Common myeloid progenitor, CD34-positive (primary cell): ENCODE measurements at regions not wholly inside any gene's neighbourhood (a gene's known extent, or its start where the extent isn't known, plus 50 kb on each side); places are given as distances from the start of the nearest gene placed in this dataset.

Experiments
- CTCF ChIA-PET: fragments of 350-600 bp; sonication (Branson Sonifier 250); formaldehyde crosslinking; loops from one replicate; lab custom pipeline; 2021; ENCODE audit warnings: antibody characterized with exemption; lab: Charles Lee
- POLR2A ChIA-PET: fragments of 350-600 bp; sonication (Branson Sonifier 250); formaldehyde crosslinking; loops from one replicate; lab custom pipeline; 2021; ENCODE audit warnings: antibody characterized with exemption; lab: Charles Lee
- DNase-seq, 3 donors: peaks; one replicate each; pipeline versions ENCODE4 v3.0.0 to v3.0.0-alpha.2; 2013
- H3K27ac ChIP-seq, 2 experiments: 1 replicate in 1 of 2; 2 replicates in 1 of 2; pipeline ENCODE4 v1.7.0; 2013; ENCODE audit warnings: inconsistent platforms in 2 of 2, low read length in 2 of 2, mild to moderate bottlenecking in 2 of 2, low read depth in 1 of 2, moderate library complexity in 1 of 2; ENCODE audit not compliant: severe bottlenecking in 2 of 2, insufficient read depth in 1 of 2, poor library complexity in 1 of 2
- H3K27me3 ChIP-seq, 5 experiments: replicated peaks in 2 of 5; 1 replicate in 3 of 5; 2 replicates in 2 of 5; pipeline versions ENCODE4 v1.6.1 to v1.7.0; 2013; ENCODE audit warnings: low read length in 4 of 5, mild to moderate bottlenecking in 2 of 5, moderate library complexity in 2 of 5, inconsistent platforms in 1 of 5; ENCODE audit not compliant: insufficient read depth in 5 of 5, control insufficient read depth in 4 of 5
- H3K36me3 ChIP-seq, 4 experiments: 1 replicate in 2 of 4; 2 replicates in 2 of 4; pipeline versions ENCODE4 v1.6.1 to v1.7.0; 2013; ENCODE audit warnings: low read length in 3 of 4, control low read depth in 1 of 4, mild to moderate bottlenecking in 1 of 4; ENCODE audit not compliant: control insufficient read depth in 4 of 4, insufficient read depth in 4 of 4
- H3K4me1 ChIP-seq, 4 experiments: 1 replicate in 3 of 4; 2 replicates in 1 of 4; pipeline versions ENCODE4 v1.6.1 to v1.7.1; 2013; ENCODE audit warnings: low read length in 3 of 4, mild to moderate bottlenecking in 3 of 4, control low read depth in 1 of 4, inconsistent platforms in 1 of 4, moderate library complexity in 1 of 4; ENCODE audit not compliant: control insufficient read depth in 4 of 4, insufficient read depth in 4 of 4; ENCODE audit errors: control extremely low read depth in 1 of 4
- H3K4me3 ChIP-seq, 7 experiments: 1 replicate in 4 of 7; 2 replicates in 3 of 7; pipeline versions ENCODE4 v1.5.1 to v1.7.0; 2013; ENCODE audit warnings: mild to moderate bottlenecking in 7 of 7, low read length in 6 of 7, moderate library complexity in 6 of 7, inconsistent platforms in 2 of 7, low read depth in 2 of 7, control low read depth in 1 of 7; ENCODE audit not compliant: insufficient read depth in 4 of 7, control insufficient read depth in 1 of 7; ENCODE audit errors: extremely low read depth in 1 of 7
- H3K9me3 ChIP-seq, 5 experiments: 1 replicate in 4 of 5; 2 replicates in 1 of 5; pipeline versions ENCODE4 v1.6.1 to v1.7.1; 2013; ENCODE audit warnings: low read length in 4 of 5, mild to moderate bottlenecking in 2 of 5, inconsistent platforms in 1 of 5, low read depth in 1 of 5, moderate library complexity in 1 of 5; ENCODE audit not compliant: control insufficient read depth in 4 of 5, insufficient read depth in 2 of 5; ENCODE audit errors: control extremely low read depth in 1 of 5
- WGBS: methylation state at CpG from one replicate; pipeline ENCODE4 v1.1.5; 2013; ENCODE audit not compliant: insufficient coverage; 5-methylcytosine and 5-hydroxymethylcytosine counted together

DNA sequence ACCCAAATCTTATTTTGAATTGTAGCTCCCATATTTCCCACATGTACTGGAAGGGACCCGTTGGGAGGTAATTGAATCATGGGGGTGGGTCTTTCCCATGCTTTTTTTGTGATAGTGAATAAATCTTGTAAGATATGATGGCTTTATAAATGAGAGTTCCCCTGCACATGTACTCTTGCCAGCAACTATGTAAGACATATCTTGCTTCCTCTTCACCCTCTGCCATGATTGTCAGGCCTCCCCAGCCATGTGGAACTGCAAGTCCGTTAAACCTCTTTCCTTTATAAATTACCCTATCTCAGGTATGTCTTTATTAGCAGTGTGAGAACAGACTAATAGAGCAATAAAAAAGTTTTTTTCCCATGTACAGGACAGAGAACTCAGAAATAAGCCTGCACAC, 468.4 kb upstream of the SPHKAP start:
- no peaks in the 10 kb centered on the region for H3K9me3 ChIP-seq

DNA sequence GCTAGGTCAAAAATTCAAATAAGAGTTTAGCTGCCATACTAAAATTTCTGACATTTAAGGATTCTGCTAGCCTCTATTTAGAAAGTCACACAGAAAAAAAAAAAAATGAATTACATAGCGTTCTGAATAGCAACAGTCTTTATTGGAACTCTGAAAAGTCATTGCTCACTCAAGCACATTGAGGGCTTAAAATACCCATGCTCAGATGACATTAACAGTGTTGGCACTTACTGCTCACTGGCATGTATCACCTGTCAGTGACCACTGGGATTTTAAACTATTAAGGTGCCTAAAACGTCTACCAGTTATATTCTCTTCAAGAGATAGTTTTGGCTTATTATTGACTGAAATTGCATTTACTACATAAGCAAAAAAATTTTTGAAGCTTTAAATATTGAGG, 468.0 kb upstream of the SPHKAP start:
- no peaks in the 10 kb centered on the region for H3K4me1 ChIP-seq
- H3K27me3 ChIP-seq = no peaks in the 10 kb centered on the region
- H3K27ac ChIP-seq = no peak overlapping the region
- ChIA-PET POLR2A (no interaction called here), CTCF (no interaction called here)
- 100% methylated on average over 1 of the region's 2 CpGs for WGBS
- DNase-seq = no peak
- H3K36me3 ChIP-seq = no peaks in the 10 kb centered on the region
- H3K4me3 ChIP-seq = no peak overlapping the region
- H3K9me3 ChIP-seq = no peaks in the 10 kb centered on the region

More for the DNA sequence above, 468.4 kb upstream of the SPHKAP start:
- Histone ChIP-seq H3K4me3 (no peak overlapping the region), H3K36me3 (no peaks in the 10 kb centered on the region), H3K27me3 (no peaks in the 10 kb centered on the region), H3K27ac (no peak overlapping the region), H3K4me1 (no peaks in the 10 kb centered on the region)
- no peak for DNase-seq
- ChIA-PET POLR2A (no interaction called here), CTCF (no interaction called here)
- WGBS = no CpG with 5 or more reads among the region's 2 CpGs

- CTCF ChIA-PET = no interaction called here
These were observed 467.1 kb upstream of the SPHKAP start for GRCh38 chr2:228648541-228648940.

DNA sequence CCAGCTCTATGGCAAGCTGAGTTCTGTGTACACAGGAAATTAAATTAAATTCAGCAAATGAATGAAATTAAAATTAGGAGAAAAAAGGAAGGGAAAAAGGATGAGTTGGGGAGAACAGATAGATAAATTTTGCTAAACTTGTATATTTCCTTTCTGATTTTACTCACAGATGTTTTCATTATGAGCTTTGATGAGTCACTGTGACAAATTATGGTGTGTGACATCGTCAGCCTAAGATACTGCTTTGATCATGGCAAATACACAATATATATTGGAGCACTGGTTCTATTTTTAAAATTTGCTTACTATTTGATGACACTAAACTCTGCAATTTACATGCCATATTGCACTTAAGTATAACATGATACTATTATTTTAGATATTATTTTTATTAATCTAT, 464.6 kb upstream of the SPHKAP start:
- Histone ChIP-seq H3K27me3 (no peaks in the 10 kb centered on the region), H3K4me3 (no peak overlapping the region), H3K4me1 (no peaks in the 10 kb centered on the region), H3K9me3 (no peaks in the 10 kb centered on the region), H3K27ac (no peak overlapping the region), H3K36me3 (no peaks in the 10 kb centered on the region)
- ChIA-PET POLR2A (no interaction called here), CTCF (no interaction called here)
- DNase-seq = no peak
- WGBS = no CpG with 5 or more reads among the region's 1 CpG

More at GRCh38 chr2:228648541-228648940, 467.1 kb upstream of the SPHKAP start:
- DNase-seq = no peak
- Histone ChIP-seq H3K4me1 (no peaks in the 10 kb centered on the region), H3K36me3 (no peaks in the 10 kb centered on the region), H3K27me3 (no peaks in the 10 kb centered on the region), H3K4me3 (no peak overlapping the region), H3K27ac (no peak overlapping the region), H3K9me3 (no peaks in the 10 kb centered on the region)
- no CpG with 5 or more reads among the region's 2 CpGs for WGBS
- POLR2A ChIA-PET = no interaction called here

- ChIA-PET CTCF (no interaction called here), POLR2A (no interaction called here)
- Histone ChIP-seq H3K4me3 (no peak overlapping the region), H3K36me3 (no peaks in the 10 kb centered on the region), H3K4me1 (no peaks in the 10 kb centered on the region), H3K9me3 (no peaks in the 10 kb centered on the region), H3K27me3 (no peaks in the 10 kb centered on the region), H3K27ac (no peak overlapping the region)
- no peak for DNase-seq
- WGBS = 90% methylated on average over 2 of the region's 2 CpGs
These were observed 462.7 kb upstream of the SPHKAP start for GRCh38 chr2:228644199-228644598.

GRCh38 chr2:228642861-228643260, 461.4 kb upstream of the SPHKAP start:
- H3K4me1 ChIP-seq = no peaks in the 10 kb centered on the region
- H3K9me3 ChIP-seq = no peaks in the 10 kb centered on the region
- no peak for DNase-seq
- POLR2A ChIA-PET = no interaction called here
- H3K27me3 ChIP-seq = no peaks in the 10 kb centered on the region
- H3K36me3 ChIP-seq = no peaks in the 10 kb centered on the region
- 88% methylated on average over 2 of the region's 2 CpGs for WGBS
- CTCF ChIA-PET = no interaction called here
- no peak overlapping the region for H3K27ac ChIP-seq
- no peak overlapping the region for H3K4me3 ChIP-seq

DNA sequence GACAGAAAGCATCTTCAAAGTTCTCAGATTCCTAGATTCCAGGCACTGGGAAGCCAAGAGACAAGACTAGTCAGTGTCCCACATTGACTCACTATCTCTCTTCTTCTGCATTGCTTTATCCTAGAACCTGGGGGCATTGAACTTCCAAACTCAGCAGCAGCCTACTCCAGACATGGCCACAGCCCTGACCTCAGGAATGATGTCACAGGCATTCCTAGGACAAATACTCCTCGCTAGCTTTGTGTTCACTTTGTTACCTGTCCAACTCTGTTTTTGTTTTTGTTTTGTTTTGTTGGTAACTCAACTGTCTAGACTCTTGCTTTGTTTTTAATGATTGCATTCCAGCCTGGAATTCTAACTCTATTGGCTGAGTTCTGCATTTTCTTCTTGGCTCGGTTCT, 449.3 kb upstream of the SPHKAP start:
- no peak for DNase-seq
- POLR2A ChIA-PET = no interaction called here
- WGBS = 88% methylated on average over 2 of the region's 2 CpGs

More for the DNA sequence above, 449.3 kb upstream of the SPHKAP start:
- H3K4me1 ChIP-seq = no peaks in the 10 kb centered on the region
- CTCF ChIA-PET = no interaction called here
- no peaks in the 10 kb centered on the region for H3K36me3 ChIP-seq
- no peak overlapping the region for H3K27ac ChIP-seq
- no peak overlapping the region for H3K4me3 ChIP-seq
- peaks cover 0 to 2% (median 0%) of the 10 kb centered on the region in 5 experiments for H3K9me3 ChIP-seq
- H3K27me3 ChIP-seq = no peaks in the 10 kb centered on the region
